HG02943 (cell line): ENCODE measurements at regions not wholly inside any gene's neighbourhood (a gene's known extent, or its start where the extent isn't known, plus 50 kb on each side); places are given as distances from the start of the nearest gene placed in this dataset.
"Not testable (repeated sequence)": the region's sequence is repeated elsewhere in the genome, so short reads cannot be mapped to it uniquely, and the experiment has no call there.

Experiments
- ATAC-seq: cut with Tn5 transposase; IDR thresholded peaks from one replicate; pipeline ENCODE4 v1.9.1; 2021; ENCODE audit warnings: mild to moderate bottlenecking, low read depth, moderate library complexity; ENCODE audit not compliant: unreplicated experiment

DNA sequence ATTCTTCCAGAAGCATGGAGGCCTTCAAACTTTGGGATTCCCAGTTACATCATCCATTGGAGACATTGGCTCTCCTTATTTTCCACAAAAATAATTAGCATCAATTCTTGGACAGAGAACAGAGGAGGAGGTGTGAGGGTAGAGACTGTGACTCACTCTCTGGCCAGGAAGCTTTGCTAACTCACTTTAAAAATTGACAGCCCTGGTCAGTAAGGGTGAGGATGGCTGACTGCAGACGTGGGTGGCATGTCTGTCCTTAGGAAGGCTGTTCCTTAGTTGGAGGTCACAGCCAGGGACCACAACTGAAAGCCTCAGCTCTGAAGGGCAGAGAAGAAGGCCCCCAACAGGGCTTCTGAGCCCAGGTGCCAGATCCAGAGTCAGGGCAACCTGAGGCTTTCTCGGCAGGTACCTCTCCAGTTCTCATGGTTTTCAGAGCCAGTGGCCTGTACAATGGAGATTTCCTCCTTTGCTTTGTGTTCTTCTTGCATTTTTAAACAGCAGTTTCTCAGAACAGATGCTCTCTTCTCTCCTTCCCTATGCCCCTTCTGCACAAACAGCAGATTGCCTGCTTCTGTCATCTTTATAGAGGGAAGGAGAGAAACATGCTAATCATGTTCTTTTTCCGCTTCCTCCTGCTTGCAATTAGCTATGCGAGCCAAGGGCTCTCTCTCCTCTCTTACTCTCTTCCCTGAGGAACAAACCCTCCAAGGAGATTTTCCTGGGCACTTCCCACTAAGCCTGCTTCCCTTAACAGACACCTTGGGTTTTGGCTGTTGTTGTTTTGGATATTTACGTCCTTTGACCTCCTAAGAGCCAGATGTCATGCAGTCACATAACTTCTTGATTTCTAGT lies 92.5 kb upstream of the ZNF366 start:
- no peak for ATAC-seq

DNA sequence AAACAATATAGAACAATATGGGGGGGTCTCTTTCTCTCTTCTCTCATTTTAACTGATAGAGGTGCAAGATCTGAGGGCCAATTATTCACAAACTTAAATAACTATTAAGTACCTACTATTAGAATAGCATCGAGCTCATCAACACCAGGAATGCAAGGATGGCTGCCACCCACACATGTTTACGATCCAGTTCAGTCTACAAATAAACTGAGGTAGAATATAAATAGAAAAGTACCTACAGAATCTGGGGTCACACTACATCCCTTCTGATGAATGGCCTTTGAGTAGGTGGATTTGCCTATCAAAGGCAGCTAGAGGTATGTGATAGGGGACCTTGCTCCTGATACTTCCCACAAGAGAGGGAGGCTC lies 91.8 kb upstream of the ZNF366 start:
- no peak for ATAC-seq

DNA sequence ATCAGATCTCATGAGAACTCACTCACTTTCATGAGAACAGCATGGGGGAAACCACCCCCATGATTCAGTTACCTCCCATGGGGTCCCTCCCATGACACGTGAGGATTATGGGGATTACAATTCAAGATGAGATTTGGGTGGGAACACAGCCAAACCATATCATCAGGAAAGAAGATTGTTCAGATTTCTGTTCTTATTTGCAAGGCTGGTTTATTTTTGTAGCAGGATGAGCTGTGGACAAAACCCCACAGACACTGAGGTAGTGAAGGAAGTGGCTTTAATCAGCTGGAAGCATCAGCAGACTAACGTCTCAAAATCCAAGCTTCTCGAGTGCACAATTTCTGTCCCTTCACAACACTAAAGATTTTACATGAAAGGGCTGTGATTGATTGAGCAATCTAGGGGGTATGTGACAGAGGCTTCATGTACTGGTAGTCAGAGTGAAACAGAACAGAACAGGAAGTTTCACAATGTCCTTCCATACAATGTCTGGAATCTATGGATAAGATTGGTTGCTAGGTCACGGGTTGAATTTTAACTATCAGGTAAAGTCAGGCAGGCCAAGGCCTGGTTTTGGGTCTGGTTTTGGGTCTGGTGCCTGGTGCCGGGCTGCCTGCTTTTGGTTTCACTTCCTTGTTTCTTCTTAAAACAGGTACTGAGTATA lies 91.3 kb upstream of the ZNF366 start:
- no peak for ATAC-seq

DNA sequence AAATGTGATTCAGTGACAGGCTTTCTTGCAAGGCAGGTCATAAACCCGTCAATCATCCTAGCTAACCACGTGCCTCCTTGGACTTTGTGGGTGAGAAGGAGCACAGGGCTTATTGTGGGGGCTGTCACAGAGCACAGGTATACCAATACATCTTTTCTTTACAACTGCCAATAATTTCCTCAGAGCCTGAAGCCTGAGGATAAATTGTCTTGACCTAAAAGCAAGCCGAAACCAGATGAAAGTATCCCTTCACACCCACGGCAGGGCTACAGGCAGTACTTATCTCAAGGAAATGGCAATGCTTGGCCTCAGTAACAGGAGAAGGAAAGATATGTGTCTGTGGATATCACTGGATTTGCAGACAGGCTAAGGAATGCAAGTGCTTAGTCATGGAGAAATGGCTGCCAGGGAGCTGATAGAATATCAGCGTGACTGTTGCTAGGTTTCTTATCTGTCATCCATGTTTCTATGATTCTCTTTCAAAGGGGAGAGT lies 90.3 kb upstream of the ZNF366 start:
- no peak for ATAC-seq

DNA sequence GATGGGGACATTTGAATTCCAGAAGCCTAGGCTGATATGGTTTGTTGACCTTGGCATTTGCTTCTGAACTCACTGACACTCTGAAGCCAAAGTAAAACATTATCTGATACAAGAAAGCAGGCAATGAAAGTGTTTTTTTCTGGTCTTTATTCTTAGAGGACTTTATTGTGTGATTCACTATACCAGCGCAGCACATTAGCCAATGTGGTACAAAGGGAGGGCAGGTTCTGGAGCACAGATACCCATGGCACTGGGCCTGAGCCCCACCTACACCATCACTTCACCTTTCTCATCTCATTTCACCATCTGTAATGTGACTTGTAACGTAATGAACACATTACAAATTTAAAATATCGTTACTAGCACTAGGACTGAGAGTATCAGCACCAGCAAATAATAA lies 89.7 kb upstream of the ZNF366 start:
- ATAC-seq: no peak

DNA sequence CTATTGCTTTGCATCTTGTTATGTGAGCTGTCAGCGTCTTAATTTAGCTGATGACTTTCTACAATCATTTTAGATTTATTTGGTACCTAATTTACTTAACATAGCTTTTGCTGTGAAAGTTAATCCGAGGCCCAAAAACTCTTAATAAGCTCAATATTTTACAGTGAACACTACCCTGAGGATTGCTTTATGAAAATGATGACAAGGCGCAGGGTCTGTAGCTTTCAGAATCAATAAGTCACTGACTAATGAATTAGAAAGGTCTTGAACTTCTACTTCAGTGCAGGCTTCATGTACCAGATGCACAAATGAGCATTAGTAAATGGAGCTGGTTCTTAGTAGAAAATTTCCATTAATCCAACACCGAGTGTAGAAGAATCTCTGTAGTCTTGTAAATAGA lies 81.4 kb upstream of the ZNF366 start:
- ATAC-seq: no peak

DNA sequence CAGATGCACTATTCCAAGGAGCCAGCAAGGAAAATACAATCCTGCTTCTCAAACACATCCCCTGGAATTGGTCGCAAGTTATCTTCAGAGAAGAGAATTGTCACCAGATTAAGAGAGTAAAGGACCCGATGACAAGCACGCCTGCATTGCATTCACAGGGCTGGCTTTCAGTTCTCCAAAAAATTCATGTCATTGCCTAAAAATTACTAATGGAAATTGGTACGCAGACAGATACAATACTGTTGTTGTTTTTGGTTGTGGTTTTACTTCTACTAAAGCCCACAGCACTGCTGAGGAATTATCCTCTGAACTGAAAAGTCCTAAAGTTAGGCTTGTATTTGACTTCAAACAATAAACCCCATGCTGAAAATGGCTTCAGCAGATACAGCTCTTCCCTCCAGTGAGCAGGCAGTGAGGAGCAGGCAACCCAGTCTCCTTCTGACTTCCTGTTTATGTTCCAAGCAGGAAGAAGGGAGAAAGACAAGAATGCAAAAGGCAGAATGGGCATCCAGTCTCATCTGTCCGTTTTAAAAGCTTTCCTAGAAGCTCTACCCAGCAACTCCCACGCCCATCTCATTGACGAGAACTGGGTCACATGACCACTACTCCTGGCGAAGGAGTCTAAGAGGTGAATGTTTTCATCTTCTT lies 80.6 kb upstream of the ZNF366 start:
- no peak for ATAC-seq

DNA sequence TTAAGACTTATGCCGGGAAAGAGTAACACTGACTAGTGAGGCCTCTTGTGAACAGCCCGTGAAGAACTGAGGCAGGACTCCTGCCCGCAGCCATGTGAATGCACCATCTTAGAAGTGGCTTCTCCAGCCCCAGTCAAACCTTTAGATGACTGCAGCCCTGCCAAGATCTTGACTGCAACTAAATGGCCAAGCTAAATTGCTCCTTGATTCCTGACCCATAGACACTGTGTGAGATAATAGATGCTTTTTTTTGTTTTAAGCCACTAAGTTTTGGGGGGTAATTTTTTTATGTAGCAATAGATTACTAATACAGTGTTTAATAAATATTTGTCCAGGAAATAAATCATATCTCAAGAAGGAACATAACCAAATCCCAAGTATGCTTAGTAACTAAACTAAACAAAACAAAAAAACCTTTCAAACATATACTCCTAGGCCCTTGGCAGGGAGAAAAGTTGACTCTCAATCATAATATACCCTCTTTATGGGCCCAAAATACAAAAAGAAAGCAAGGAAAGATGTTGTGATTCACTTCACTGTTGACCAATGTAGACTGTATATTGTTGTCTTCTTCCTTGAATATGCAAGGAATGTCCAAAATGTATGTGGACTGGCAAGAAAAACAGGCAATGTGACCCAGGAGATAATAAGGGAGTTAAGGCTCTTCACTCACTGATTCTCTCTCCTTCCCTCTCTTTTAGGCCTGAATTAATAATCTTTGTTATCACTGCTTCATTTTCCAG lies 79.7 kb upstream of the ZNF366 start:
- no peak for ATAC-seq

DNA sequence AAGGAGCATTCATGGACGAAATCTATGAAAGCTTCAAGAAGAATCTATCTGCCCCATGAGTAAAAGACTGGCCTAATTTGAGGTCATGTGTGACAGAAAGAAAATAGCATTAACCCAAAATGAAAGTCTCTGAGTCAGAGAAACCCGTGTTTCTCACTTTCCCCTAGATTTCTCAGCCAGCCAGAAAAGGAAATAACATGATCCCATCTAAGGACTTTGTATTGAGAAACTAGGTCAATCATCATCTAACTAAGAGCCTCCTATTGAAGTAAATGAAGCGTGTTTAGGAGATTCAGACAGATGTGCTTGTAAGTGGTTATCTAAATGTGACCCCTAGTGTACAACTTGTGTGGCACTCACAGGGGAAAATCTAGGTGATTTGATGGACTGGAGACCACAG lies 77.3 kb upstream of the ZNF366 start:
- peak; percentile 73 for ATAC-seq

DNA sequence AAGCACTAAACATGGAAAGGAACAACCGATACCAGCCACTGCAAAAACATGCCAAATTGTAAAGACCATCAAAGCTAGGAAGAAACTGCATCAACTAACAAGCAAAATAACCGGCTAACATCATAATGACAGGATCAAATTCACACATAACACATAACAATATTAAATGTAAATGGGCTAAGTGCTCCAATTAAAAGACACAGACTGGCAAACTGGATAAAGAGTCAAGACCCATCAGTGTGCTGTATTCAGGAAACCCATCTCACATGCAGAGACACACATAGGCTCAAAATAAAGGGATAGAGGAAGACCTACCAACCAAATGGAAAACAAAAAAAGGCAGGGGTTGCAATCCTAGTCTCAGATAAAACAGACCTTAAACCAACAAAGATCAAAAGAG lies 72.1 kb upstream of the ZNF366 start:
- not testable (repeated sequence) for ATAC-seq

DNA sequence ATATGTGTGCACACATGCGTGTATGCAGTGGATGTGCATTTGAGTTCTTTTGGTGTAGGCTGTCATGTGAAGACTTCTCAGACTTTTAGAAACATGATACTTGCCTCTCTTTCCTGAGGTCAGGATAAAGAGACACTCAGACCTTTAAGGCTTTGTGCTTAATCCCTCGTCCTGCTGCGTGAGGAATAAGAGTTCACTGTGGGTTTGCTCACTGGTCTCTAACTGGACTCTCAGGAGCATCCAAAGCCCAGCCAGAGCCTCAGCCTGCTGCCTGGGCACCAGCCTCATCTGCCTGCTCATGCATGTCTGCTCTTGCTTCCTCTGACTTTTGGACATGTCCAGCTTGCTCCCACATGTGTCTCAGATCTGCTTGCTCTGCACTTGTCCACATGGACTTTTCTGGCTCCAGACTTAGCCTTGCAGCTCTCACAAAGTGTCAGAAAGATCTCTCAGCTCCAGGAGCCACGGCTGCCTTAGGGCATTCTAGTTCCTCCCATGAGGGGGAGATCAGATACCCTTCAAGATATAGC lies 65.1 kb upstream of the ZNF366 start:
- ATAC-seq: no peak

DNA sequence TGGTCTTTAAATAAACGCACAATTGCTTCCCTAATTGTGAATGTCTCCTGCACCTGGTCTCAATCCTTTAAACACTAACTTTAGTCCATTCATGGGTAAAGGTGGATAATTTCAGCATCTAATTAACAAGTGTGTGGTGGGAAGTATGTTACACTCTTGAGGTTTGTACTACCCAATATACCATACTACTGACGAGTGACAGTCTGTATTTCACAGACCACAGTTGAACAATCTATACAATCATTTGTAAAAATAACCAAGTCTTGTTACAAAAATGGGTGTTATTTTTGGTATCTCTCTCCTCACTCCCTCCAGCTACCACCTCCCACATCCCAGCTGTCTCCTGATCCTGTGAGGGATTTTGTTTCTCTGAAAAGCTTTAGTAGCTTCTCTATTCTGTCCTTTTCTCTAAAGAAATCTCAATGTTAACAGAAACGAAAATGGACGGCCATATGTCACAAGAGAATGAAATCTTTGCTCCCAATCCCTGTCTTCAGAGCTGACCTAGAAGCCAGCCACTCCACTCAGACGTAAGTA lies 62.3 kb upstream of the ZNF366 start:
- no peak for ATAC-seq

DNA sequence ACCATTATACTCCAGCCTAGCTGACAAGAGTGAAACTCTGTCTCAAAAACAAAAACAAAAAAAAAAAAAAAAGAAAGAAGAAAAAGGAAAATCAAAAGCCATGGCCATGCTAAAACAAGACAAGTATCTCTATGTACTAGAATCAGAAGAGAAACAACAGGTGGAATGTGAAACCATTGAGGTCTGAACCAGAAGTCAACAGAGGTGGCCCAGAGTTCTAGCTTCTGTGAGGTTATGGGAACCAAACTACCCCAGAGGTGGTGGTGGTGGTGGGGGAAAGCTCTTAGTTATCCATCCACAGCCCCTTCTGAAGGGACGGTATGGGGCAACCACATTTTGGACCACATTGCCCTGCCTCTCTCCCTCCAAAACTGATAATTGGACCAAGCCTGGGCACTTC lies 59.5 kb upstream of the ZNF366 start:
- no peak for ATAC-seq

DNA sequence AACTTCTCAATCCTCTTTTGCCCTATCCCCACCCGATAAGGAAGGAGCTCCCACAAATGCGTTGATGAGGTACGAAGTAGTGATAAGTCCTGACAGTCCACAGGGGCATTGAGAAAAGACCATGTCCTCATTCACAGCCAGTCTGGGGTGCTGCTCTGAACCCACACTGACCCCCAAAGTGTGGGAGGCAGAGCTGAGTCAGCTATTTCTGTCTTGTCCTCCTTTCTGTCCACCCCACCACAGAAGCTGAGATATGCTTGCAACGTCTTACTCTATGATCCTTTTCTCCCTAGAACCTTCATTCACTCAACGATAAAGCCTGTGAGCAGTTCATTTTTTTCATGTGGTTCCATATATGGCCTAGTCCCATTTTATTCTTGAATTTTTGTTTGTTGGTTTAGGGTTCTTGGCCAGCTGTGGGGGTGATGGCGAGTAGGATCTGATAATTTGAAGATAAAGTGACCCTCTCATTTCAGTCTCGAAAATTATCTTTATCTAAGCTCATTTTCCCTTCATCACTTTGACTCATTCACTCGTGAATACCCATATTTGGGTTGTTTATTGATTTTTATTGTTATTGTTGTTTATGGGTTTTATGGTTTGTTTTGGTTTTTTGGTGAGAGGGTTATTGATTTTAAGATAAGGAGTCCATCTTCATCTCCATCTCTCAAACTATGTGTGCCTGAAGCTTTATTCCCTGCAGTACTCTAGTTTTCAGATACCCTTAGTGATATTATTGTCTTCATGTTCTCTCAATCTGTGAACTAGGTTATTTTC lies 58.5 kb upstream of the ZNF366 start:
- no peak for ATAC-seq

DNA sequence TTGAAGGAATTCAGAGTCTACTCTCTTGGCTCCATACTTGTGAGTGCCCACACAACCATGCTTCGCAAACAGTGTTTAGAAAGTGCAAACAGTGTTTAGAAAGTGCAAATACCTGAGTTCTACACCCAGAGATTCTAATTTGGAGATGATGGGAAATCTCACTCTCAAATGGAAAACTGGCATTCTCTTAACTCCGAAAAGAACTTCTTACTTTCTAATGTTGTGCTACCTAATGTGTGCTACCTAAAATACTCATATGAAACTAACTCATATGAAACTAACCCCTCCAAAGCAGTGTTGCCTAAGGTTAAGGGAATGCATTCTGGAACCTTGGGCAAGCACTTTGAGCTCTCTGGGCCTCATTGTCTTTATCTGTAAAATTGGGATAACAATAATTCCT lies 55.5 kb upstream of the ZNF366 start:
- no peak for ATAC-seq

DNA sequence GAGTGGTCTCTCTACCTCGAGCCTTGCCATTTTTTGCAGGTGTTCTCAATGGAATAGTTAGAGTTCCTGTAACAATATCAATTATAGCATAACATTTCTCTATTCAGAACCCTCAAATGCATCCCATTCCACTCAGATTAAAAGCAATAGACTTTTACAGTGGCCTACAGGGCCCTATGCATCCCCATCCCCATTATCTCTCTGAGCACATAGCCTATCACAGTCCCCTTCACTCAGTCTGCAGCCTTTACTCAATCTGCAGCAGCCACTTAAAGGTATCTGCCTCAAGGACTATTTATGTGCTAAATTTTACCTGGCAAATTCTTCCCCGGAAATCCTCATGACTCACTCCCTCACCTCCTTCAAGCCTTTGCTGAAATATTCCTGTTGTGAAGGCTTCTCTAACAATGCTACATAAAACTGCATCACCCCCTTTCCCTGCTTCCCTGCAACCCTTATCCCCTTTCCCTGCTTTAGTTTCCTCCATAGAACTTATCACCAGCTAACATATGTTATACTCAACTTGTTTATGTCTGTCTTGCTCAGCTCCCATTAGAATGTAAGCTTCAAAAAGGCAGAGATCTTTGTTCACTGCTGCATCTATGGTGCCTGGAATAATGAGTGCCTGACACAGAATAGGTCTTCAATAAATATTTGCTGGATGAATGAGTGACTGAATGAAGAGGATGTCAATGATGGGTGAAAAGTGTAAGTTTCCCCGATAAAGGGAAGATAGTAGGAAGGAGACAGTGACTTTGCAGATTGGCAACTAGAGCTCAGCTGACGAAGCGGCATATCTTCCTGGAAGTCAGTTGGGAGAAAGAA lies 54.1 kb upstream of the ZNF366 start:
- ATAC-seq: no peak

DNA sequence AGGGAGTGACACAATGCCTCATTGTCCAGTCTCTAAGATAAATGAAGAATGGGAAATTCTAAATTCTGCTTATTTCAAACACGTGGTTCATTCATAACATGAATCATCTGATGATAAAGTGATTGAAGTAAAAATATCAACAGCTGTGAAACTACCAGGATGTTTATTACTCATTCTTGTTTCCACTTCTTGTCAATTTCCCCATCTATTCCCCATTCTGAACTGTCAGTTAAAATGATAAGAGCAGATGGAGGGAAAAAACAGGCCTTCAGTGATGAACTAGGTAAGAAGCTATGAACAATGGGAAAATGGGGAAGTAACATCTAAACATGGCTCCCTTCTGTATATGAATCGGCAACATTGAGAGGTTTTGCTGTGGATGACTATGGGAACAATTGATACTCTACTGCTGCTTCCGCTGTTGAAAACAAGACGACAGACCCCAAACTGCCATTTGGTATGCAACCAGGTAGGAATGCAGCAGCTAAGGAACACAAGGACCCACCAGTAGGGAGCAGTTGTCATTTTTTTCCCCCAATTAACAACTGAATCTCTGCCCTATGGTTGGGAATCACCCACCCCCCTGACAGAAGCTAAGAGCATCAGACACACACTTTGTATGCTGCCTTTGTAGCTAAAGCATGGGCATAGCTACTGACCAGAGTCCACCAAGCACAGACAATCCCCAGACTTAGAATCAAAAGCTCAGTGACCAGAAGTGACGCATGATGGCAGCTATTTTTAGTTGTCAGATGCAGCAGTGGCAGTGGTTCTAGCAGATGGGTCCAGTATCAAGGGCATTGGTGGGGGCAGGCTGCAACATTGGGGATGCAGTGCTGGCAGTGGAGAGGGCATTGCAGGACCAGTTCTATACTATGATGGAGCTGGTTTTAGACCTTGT lies 52.9 kb upstream of the ZNF366 start:
- no peak for ATAC-seq

DNA sequence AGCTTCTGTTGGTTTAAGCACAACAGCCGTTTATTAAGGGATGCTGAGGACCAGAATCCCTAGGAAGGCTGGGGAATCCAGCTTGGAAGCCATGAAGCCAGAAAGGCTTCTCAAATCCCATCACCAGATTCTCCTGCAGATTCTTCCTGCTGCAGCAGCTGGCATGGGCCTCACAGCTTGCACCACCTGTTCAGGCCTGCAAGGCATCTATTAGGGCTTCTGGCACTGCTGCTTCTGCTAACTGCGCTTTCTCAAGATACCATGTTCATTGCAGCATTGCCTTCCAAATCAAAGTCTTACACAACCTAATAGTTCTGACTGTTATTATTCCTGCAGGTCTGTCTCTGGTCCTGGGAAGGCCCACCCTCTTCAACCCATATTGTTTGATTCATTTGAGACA lies 51.2 kb upstream of the ZNF366 start:
- ATAC-seq: no peak
